OCI-LY7 (cell line): ENCODE measurements at regions not wholly inside any gene's neighbourhood (a gene's known extent, or its start where the extent isn't known, plus 50 kb on each side); places are given as distances from the start of the nearest gene placed in this dataset.

Source experiments
- CTCF ChIP-seq: fragments of 200-600 bp; sonication (generic); conservative IDR thresholded peaks from 2 replicates; pipeline ENCODE4 v1.5.1; 2014; ENCODE audit warnings: mild to moderate bottlenecking, antibody characterized with exemption, low read length, moderate library complexity, mixed read lengths
- EZH2phosphoT487 ChIP-seq: fragments of 200-600 bp; sonication (generic); IDR thresholded peaks from 2 replicates; pipeline ENCODE4 v1.6.1; 2018; ENCODE audit warnings: low read depth, borderline replicate concordance, mild to moderate bottlenecking, mixed run types, antibody characterized with exemption, low read length, moderate library complexity, mixed read lengths

- TF ChIP-seq CTCF (no peak), EZH2phosphoT487 (no peak)
Observed at GRCh38 chr13:93045836-93046235, 180.8 kb upstream of the GPC6 start.
